HuH-7.5 (cell line): ENCODE measurements at regions not wholly inside any gene's neighbourhood (a gene's known extent, or its start where the extent isn't known, plus 50 kb on each side); places are given as distances from the start of the nearest gene placed in this dataset.

Experiments used
- DNase-seq: peaks from one replicate; pipeline ENCODE4 v3.0.0; 2011; ENCODE audit warnings: low spot score

GRCh38 chr5:135218790-135219568 is 180.1 kb downstream of the MACROH2A1 start:
- no peak for DNase-seq

- DNase-seq: no peak
Observed at GRCh38 chr5:135218486-135218755, 180.6 kb downstream of the MACROH2A1 start.

- DNase-seq: no peak
Observed at GRCh38 chr5:135217669-135218485, 181.2 kb downstream of the MACROH2A1 start.

DNA sequence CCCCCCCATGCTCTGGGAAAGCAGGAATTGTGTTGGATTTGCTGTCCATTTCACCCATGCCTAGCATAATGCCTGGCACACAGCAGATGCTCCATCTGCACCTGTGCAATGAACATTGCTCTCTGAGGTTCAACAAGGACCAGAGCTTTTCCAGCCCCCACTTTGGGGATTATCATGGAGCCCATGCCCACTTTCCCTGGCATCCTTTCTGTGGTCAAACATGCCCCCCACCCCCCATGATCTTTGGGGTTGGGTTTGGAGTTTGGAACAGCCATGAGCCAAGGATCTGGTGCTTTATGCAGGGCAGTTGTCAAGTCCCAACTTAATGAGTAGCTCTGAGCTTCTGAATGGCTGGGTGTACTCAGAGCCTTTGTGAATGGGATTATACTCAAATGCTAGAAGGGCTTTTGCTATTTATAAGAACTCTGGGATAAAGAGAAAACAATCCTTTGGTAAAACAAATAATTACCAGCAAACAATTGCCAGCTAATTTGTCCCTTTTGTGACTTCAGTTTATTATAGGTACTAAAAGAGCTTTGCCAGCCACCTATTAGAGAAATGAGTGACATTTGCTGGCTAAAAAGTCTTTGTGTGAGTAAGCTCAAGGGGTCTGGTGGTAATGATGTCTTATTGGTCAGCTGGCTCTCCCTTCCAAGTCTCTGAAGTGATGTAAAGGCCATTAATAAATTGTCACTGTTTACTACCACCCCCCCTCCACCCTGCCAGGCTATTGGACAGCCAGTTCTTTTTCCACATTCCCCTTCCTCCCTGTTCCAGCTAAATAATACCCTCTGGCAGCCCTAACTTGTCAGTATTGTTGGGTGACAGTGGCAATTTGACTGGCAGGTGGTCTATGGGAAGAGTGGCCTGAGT is 182.3 kb downstream of the MACROH2A1 start:
- no peak for DNase-seq

GRCh38 chr5:135215617-135216470 is 181.8 kb upstream of the PITX1 start:
- no peak for DNase-seq

- DNase-seq: no peak
Observed at GRCh38 chr5:135214897-135215616, 181.0 kb upstream of the PITX1 start.

GRCh38 chr5:135213466-135214239 is 179.6 kb upstream of the PITX1 start:
- DNase-seq: no peak

GRCh38 chr5:135213027-135213386 is 179.0 kb upstream of the PITX1 start:
- no peak for DNase-seq

- DNase-seq: no peak
Observed at GRCh38 chr5:135212361-135213026, 178.5 kb upstream of the PITX1 start.

DNA sequence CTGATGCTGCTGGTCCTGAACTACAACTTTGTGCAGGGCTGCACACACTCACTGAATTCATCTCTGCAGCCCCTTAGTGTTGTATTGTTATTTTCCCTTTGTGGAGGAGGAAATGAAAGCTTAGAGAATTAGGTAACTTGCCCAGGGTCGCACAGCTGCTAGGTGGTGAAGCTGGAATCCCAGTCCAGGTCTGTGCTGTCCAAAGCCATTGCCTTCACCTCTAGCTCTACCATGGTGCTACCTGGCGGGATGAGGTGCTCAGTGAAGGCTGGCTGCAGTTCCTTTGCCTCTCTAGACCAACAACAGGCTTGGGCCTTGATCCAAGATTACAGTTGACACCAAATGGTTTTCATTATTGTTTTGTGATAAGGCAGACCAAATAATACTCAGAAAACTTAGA is 177.8 kb upstream of the PITX1 start:
- DNase-seq: no peak

DNA sequence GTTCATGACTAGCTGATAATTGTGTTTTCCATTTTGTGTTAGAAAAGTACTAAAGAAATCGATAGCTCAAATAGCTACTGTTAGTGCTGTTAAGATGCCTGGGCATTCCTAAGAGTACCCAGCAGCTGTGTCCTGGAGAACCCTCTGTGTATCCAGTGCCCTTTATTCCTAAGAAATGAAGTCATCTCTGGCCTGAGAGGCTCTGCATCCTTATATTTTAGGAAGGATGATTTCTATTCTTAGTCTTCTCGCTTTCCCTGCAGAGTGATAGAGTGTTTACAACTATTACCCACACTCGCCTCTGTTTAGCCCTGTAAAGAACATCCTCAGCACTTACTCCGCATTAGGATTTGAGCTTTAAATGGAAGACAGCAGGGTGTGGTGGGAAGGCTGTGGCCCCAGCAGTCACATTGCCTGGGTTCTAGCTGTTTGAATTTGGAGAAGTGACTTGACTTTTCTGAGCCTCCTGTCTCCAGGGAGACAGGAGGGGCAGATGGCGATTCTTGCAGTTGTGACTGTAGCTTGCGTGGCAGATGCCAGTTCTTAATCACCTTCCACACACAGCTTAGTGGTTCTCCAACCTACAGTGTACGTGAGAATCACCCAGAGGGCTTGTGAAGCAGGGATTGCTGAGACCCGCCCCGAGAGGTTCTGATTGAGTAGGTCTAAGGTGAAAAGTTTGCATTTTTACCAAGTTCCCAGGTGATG is 177.2 kb upstream of the PITX1 start:
- no peak for DNase-seq

DNA sequence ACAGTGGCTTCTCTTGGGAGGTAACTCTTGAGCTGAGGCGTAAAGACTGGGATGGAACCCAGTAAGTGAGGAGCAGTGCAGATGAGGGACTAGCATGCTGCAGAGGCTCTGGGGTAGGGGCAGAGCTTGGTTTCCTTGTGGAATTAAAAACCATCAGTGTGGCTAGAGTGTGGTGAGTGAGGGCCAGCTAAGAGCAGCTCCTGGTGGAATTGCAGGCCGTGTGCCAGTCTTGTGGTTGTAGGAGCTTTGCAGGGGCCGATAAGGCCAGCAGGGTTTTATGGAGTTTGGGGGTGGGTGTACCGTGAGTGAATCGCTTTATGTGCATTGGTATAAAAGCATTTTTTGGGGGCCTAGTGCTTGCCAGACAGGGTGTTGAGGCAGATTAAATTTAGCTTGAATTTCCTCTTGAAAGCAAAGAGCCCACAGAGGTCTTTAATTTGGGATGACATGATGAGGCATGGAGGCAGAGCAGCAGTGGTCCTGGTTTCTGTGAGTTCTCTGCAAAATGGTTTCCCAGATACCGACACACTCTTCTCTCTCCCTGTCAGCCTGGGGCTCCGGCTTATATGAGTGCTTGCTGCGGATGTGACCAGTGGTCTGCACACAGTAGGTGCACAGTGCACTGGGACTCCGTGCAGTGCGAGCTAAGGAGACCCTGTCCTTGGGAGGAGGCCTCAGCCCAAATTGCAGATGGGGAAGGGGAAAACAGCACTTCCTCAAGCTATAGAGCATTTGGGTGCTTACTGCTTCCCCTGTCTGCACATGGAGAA is 176.4 kb upstream of the PITX1 start:
- no peak for DNase-seq

DNA sequence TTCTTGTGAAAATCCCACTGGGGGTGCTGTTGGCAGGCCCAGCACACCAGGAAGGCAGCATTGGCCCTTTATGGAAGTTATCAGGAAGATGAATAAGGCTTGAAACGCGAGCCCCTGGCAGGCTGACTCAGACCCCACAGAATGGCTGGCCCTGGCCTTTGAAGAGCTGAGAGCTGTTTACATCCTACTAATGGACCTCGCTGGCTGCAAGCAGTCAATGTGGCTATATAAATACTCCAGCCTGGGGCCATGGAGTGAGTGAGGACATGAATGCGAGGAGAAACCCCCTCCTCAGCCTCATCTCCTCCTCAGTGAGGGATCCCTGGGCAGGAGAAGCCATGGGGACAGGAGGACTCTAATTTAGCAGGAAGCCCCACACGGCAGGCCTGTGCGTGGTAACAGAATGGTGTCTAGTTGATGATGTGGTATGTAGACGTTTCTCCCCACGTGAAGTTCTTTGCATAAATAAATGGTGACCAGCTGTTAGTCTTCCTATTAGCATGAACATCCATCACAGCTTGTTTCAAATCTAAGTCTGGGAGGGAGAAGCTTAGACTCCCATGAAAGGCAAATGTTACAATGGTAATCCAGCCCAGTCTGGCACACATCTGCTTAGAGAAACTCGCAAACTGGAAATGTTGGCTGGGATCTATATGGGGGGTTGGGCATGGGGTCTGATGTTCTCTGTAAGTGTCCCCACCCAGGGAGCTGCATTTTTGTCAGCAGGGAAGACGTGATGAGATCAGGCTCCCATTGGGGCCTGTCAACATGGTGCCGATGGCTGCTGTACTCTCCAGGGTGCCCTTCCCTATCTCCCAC is 175.1 kb upstream of the PITX1 start:
- no peak for DNase-seq

- no peak for DNase-seq
Observed at GRCh38 chr5:135208555-135208902, 174.5 kb upstream of the PITX1 start.

DNA sequence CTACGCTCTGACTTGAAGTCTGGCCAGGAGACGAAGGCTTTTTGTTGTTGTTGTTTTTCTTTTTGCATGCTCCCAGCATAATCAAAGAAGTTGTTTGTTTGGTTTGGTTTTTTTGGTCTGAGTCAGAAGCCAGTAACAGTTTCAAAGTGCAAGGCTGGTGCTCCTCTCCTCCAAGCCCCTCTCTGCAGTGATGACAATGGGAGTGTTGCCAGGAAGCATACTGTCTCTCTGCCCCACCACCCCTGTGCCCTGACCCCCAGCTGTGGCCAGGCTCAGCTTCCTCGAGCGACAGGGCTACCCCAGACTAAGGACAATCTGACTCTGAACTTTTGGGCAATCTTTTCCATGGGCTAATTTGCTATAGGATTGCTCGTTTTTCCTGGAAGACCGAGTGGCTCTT is 173.8 kb upstream of the PITX1 start:
- DNase-seq: no peak

DNA sequence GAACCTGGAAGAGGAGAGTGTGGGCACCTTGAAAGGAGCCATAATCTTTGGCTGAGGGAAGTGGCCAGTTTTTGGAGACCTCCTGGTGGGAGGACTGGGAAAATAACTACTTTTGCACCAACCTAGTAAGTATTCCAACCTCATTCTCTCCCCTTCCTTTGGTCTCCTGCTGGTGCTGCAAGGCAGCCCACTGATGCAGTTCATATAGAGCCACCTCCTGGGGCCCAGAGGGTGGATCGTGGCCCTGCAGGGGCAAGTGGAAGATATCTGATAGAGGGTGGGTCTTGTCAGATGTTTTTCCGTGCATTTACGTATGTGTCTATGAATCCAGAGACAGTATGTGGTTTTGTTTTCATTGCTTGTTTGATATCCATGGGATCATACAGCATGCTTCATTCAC is 172.8 kb upstream of the PITX1 start:
- DNase-seq: no peak

DNA sequence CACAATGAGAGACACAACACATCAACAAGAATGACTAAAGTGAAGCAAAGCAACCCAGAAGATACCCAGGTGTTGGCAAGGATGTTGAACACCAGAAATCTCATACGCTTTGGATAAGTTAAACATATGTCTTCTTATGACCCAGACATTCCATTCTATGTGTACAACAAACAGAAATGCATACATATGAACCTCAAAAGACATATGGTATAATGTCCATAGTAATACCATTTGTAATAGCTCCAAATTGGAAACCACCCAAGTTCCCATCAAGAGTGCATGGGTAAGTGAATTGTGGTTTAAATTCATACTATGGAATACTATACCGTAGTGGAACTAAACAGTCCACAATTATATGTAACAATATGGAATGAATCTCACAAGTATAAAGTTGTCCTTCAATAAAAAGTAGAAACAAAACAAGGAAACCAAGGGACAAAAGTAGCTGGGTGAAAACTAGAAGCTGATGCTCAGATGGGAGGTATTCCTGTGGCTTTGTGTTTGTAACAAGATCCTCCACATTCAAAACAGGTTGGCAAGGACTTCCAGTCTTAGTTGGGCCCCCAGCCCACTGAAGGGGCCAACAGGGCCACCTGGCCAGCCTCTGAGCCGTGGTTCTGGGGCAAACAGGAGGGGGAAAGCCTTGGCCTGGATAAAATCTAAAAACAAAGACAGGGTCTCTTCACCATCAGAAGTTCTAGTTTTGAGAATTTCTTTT is 171.8 kb upstream of the PITX1 start:
- DNase-seq: no peak
